ENCODE measurements at regions not wholly inside any gene's neighbourhood (a gene's known extent, or its start where the extent isn't known, plus 50 kb on each side); places are given as distances from the start of the nearest gene placed in this dataset.
"Not testable (repeated sequence)": the region's sequence is repeated elsewhere in the genome, so short reads cannot be mapped to it uniquely, and the experiment has no call there.

GRCh38 chr18:43847164-43848091, 570.1 kb upstream of the SYT4 start:
- Histone ChIP-seq H3K27me3 (ENCODE audit: low read depth) (no peaks in the 10 kb centered on the region), H3K36me3 (no peaks in the 10 kb centered on the region), H3K4me1 (peaks cover 4% of the 10 kb centered on the region), H3K4me3 (no peak overlapping the region), H3K27ac (peak overlapping the region; percentile 59), H3K9me3 (no peaks in the 10 kb centered on the region)
- DNase-seq (no peak), ATAC-seq (no peak)
- intact Hi-C loops (cut with DNase I) = no loop called here
- TF ChIP-seq CTCF (IDR thresholded peaks at IDR 0.05) = no peak

GRCh38 chr18:43849831-43850230, 572.5 kb upstream of the SYT4 start:
- H3K9me3 ChIP-seq; H3K27ac ChIP-seq; intact Hi-C loops (cut with DNase I); DNase-seq; H3K27me3 ChIP-seq (ENCODE audit: low read depth); H3K36me3 ChIP-seq; H3K4me3 ChIP-seq; H3K4me1 ChIP-seq; ATAC-seq: not testable (repeated sequence)

DNA sequence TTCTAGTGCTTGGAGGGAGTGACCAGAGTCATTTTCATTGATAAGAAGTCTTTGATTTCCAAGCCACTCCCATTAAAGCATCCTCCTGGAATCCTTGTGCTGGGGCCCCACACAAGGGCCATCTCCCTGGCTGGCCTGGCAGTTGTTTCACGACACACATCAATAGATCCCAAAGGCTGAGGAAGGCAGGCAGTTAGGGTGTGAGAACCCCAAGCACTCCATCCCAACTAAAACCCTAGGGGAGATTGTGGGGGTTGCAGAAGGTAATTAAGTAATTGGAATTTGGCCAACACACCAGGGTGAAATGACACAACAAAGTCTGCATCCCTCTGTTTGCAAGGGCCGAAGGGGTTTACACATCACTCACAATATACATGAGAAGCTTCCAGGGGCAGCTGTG, 578.1 kb upstream of the SYT4 start:
- no peaks in the 10 kb centered on the region for H3K4me1 ChIP-seq
- no peak for ATAC-seq
- no peak overlapping the region for H3K27ac ChIP-seq
- H3K36me3 ChIP-seq = no peaks in the 10 kb centered on the region
- no peak for DNase-seq
- no peaks in the 10 kb centered on the region for H3K27me3 ChIP-seq (ENCODE audit: low read depth)
- H3K4me3 ChIP-seq = no peak overlapping the region
- intact Hi-C loops (cut with DNase I) = no loop called here
- no peaks in the 10 kb centered on the region for H3K9me3 ChIP-seq
- TF ChIP-seq CTCF (IDR thresholded peaks at IDR 0.05) = no peak

DNA sequence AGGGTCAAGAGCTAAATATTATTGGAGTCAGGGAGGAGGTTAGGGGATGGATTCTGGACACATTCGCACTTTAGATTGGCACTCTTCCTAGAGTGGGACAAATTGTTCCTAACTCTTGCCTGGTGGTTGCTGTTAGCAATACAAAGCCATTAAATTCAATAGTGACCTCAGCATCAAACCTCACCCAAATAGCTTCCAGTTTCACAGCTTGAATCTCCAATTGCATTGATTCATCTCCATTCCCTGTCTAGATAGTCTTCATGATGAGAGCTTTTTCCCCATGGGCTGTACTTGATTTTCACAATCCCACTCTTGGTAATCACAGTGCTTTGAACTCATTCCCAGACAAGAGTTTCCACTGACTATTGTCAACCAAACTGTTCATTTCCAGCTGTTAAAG, 585.9 kb upstream of the SYT4 start:
- Histone ChIP-seq H3K4me1 (no peaks in the 10 kb centered on the region), H3K27ac (no peak overlapping the region), H3K9me3 (no peaks in the 10 kb centered on the region), H3K4me3 (no peak overlapping the region), H3K36me3 (no peaks in the 10 kb centered on the region), H3K27me3 (ENCODE audit: low read depth) (no peaks in the 10 kb centered on the region)
- DNase-seq (no peak), ATAC-seq (peak in 1 of 2 donors; percentile 55)
- no peak for TF ChIP-seq CTCF (IDR thresholded peaks at IDR 0.05)
- intact Hi-C loops (cut with DNase I) = no loop called here

DNA sequence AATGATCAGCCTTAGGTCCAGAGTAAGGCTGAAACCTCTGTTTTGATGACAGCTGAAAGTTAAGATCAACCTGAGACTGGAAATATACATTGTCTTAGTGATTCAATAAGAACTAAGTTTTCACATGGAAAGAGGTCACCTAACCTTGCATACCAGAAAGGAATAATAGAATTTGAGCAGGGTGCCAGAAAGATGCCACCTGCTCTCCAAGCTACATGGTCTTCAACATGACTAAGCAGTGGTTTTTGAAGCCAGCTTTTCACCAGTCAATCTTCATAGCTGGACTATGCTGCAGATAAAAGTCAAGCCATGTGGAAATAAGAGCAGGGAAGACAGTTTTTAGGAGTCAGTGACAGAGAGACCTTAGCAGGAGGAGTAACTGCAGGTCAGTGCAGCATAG, 589.4 kb upstream of the SYT4 start:
- intact Hi-C loops (cut with DNase I) = no loop called here
- no peak overlapping the region for H3K4me3 ChIP-seq
- no peak overlapping the region for H3K27ac ChIP-seq
- no peaks in the 10 kb centered on the region for H3K9me3 ChIP-seq
- TF ChIP-seq CTCF (IDR thresholded peaks at IDR 0.05) = no peak
- H3K36me3 ChIP-seq = no peaks in the 10 kb centered on the region
- ATAC-seq (no peak), DNase-seq (no peak)
- H3K4me1 ChIP-seq = peaks cover 4% of the 10 kb centered on the region
- H3K27me3 ChIP-seq (ENCODE audit: low read depth) = no peaks in the 10 kb centered on the region

DNA sequence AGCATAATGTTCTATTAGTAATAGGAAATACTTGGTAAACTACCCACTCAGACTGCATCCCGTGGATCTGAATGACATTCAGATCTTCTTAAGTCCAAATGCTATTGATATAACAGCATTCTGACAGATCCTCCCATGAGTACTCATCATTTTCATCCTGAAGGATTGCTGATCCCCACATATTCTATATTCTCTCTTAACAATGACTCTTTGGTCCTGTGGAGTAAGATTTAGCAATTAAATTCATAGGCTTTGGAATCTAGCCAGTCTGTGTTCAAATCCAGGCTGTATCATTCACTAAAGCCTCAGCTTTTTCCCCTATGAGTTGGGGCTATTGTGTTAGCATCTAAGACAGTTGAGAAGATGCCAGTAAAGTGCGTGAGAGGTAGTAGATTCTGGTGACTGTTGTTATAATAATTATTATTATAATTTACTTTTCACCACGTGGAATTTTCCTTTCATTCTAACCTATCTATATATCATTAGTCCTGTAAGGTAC, 591.3 kb upstream of the SYT4 start:
- TF ChIP-seq CTCF (IDR thresholded peaks at IDR 0.05) = no peak

More for the DNA sequence above, 591.3 kb upstream of the SYT4 start:
- H3K4me1 ChIP-seq = peaks cover 4% of the 10 kb centered on the region
- H3K4me3 ChIP-seq = no peak overlapping the region
- H3K36me3 ChIP-seq = no peaks in the 10 kb centered on the region
- ATAC-seq = no peak
- no peaks in the 10 kb centered on the region for H3K9me3 ChIP-seq
- H3K27ac ChIP-seq = no peak overlapping the region
- intact Hi-C loops (cut with DNase I) = no loop called here
- no peak for DNase-seq
- H3K27me3 ChIP-seq (ENCODE audit: low read depth) = no peaks in the 10 kb centered on the region

Data from lower lobe of right lung (tissue), 2 donors.